Astrocyte of the cerebellum (primary cell): ENCODE measurements at regions not wholly inside any gene's neighbourhood (a gene's known extent, or its start where the extent isn't known, plus 50 kb on each side); places are given as distances from the start of the nearest gene placed in this dataset.
A peak's percentile ranks its signal among the peaks of the same experiment; 100 is the strongest.

ENCODE experiments used
- DNase-seq: peaks from one replicate; pipeline ENCODE4 v3.0.0-alpha.2; 2011; ENCODE audit warnings: low read depth
- H3K4me3 ChIP-seq: 2 replicates; pipeline ENCODE4 v1.5.1; 2011; ENCODE audit warnings: mild to moderate bottlenecking, low read depth, low read length, moderate library complexity
- CTCF ChIP-seq: IDR thresholded peaks from 2 replicates; pipeline ENCODE4 v1.5.1; 2012; ENCODE audit warnings: low read length, low read depth, moderate library complexity, mild to moderate bottlenecking; ENCODE audit errors: missing control alignments
- in situ Hi-C: cut with HindIII; loops from 2 replicates; pipeline ENCODE4 v1.10.0; 2017; ENCODE audit warnings: low sequenced_read_pairs

- no peak for DNase-seq
- H3K4me3 ChIP-seq = no peak overlapping the region
- no peak for TF ChIP-seq CTCF
- in situ Hi-C loops = no loop called here
Observed at GRCh38 chr3:159896543-159896942, 92.1 kb upstream of the IL12A start.

- peak; percentile 63 for DNase-seq
- in situ Hi-C loops = no loop called here
- no peak overlapping the region for H3K4me3 ChIP-seq
- no peak for TF ChIP-seq CTCF
Observed at GRCh38 chr3:159897331-159898075, 91.1 kb upstream of the IL12A start.

DNA sequence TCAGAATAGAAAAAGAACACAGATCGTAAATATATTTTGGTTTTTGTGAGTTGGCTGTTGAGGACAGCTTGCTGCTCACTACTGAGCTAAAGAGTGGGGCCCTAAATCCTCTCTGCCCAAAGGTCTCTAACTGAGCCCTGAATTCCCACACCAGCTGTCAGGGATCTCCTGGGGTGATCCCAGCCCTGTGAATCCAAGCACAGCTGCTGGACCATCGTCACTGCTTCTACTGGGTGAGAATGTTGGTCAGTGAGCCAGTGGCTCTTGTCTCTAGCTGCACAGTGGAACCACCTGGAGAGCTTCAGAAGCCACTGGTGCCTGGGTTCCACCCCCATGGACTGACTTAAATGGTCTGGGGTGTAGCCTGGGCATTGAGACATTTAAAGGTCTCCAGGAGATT, 90.5 kb upstream of the IL12A start:
- in situ Hi-C loops = no loop called here
- no peak overlapping the region for H3K4me3 ChIP-seq
- no peak for TF ChIP-seq CTCF
- no peak for DNase-seq

DNA sequence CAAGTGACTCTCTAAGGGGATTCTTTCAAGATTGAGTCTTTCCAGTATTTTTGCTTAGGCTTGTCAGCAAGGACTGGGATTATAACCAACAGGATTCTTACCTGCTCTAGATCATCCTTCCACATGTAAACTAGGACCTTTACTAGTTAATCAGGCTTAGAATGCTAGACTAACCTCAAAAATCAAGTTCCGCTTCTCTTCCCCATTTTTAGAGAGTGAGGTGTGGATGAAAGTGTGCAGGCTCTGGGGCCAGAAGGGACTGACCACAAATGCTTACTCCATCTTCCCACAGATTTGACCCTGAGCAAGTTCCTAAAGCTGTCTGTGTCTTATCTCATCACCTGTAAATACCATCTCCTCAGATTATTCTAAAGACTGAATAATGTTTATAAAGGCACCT, 89.5 kb upstream of the IL12A start:
- in situ Hi-C loops = no loop called here
- DNase-seq = no peak
- no peak for TF ChIP-seq CTCF
- H3K4me3 ChIP-seq = no peak overlapping the region

DNA sequence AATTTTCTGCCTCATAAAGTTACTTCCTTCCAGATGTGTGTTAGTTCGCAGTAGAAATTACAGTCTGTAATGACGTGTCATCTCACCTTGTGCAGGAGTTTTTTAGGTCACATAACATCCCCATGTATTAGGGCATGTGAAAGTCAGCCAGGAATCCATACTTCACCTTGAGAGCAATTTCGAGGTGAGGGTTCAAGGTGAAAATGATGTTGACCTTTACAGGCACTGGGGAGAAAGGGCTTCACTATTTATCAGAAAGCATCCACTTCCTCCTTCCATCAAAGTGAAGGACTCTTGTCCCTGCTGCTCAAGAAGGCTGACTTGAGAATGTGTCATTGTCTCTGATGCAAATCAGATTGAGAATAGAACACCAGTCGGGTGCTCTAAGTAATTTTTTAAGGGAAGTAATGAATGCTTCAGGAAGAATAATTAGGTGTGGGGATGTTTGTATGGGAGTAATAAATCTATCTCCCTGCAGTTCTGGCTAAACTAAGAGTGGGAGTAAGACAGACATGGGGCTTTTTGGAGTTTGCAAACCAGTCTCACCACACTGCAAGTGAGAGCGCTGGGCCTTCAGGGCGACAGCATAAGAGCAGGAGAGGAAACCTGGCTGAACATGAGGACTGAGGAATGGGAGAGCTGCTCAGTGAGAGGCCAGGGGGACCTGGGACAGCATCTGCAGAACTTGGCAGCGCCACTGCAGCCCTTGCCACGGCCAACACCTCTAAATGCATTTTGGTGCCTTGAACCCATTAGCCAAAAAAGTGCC, 85.9 kb upstream of the IL12A start:
- H3K4me3 ChIP-seq = no peak overlapping the region
- no peak for TF ChIP-seq CTCF
- no peak for DNase-seq
- in situ Hi-C loops = no loop called here

GRCh38 chr3:159904455-159904854, 84.2 kb upstream of the IL12A start:
- in situ Hi-C loops = no loop called here
- TF ChIP-seq CTCF = no peak
- no peak for DNase-seq
- no peak overlapping the region for H3K4me3 ChIP-seq
